ENCODE measurements at regions not wholly inside any gene's neighbourhood (a gene's known extent, or its start where the extent isn't known, plus 50 kb on each side); places are given as distances from the start of the nearest gene placed in this dataset.

- no peak overlapping the region for H3K27ac ChIP-seq (ENCODE audit: low read length)
- H3K4me3 ChIP-seq (ENCODE audit: low read length) = no peak overlapping the region
- H3K4me1 ChIP-seq (ENCODE audit: control insufficient read depth, insufficient read depth, low read length) = no peaks in the 10 kb centered on the region
- no peaks in the 10 kb centered on the region for H3K36me3 ChIP-seq (ENCODE audit: control insufficient read depth, insufficient read depth, low read length)
- no peaks in the 10 kb centered on the region for H3K9me3 ChIP-seq (ENCODE audit: control insufficient read depth, insufficient read depth, low read length)
- DNase-seq (ENCODE audit: low read depth, low spot score) = no peak
- no CpG with 5 or more reads among the region's 7 CpGs for WGBS (ENCODE audit: insufficient coverage, insufficient read length)
- no peaks in the 10 kb centered on the region for H3K27me3 ChIP-seq (ENCODE audit: control insufficient read depth, insufficient read depth, low read length)
Measured at GRCh38 chr20:43255877-43256276, 66.2 kb upstream of the PTPRT start.

- Histone ChIP-seq H3K9me3 (ENCODE audit: control insufficient read depth, insufficient read depth, low read length) (no peaks in the 10 kb centered on the region), H3K36me3 (ENCODE audit: control insufficient read depth, insufficient read depth, low read length) (no peaks in the 10 kb centered on the region), H3K27ac (ENCODE audit: low read length) (no peak overlapping the region), H3K4me3 (ENCODE audit: low read length) (no peak overlapping the region), H3K4me1 (ENCODE audit: control insufficient read depth, insufficient read depth, low read length) (no peaks in the 10 kb centered on the region), H3K27me3 (ENCODE audit: control insufficient read depth, insufficient read depth, low read length) (no peaks in the 10 kb centered on the region)
- no peak for DNase-seq (ENCODE audit: low read depth, low spot score)
- no CpG with 5 or more reads among the region's 4 CpGs for WGBS (ENCODE audit: insufficient coverage, insufficient read length)
Measured at GRCh38 chr20:43252761-43253160, 63.1 kb upstream of the PTPRT start.

- DNase-seq (ENCODE audit: low read depth, low spot score) = no peak
- no peaks in the 10 kb centered on the region for H3K9me3 ChIP-seq (ENCODE audit: control insufficient read depth, insufficient read depth, low read length)
- H3K27me3 ChIP-seq (ENCODE audit: control insufficient read depth, insufficient read depth, low read length) = no peaks in the 10 kb centered on the region
- no peaks in the 10 kb centered on the region for H3K36me3 ChIP-seq (ENCODE audit: control insufficient read depth, insufficient read depth, low read length)
- no CpG with 5 or more reads among the region's 2 CpGs for WGBS (ENCODE audit: insufficient coverage, insufficient read length)
- no peaks in the 10 kb centered on the region for H3K4me1 ChIP-seq (ENCODE audit: control insufficient read depth, insufficient read depth, low read length)
- no peak overlapping the region for H3K4me3 ChIP-seq (ENCODE audit: low read length)
- no peak overlapping the region for H3K27ac ChIP-seq (ENCODE audit: low read length)
Measured at GRCh38 chr20:43248341-43248740, 58.6 kb upstream of the PTPRT start.

- no peak overlapping the region for H3K4me3 ChIP-seq (ENCODE audit: low read length)
- no peak for DNase-seq (ENCODE audit: low read depth, low spot score)
- peaks cover 2% of the 10 kb centered on the region; the same call in 1 of the 2 replicates for H3K4me1 ChIP-seq (ENCODE audit: control insufficient read depth, insufficient read depth, low read length)
- H3K27ac ChIP-seq (ENCODE audit: low read length) = no peak overlapping the region
- H3K36me3 ChIP-seq (ENCODE audit: control insufficient read depth, insufficient read depth, low read length) = no peaks in the 10 kb centered on the region
- WGBS (ENCODE audit: insufficient coverage, insufficient read length) = no CpG with 5 or more reads among the region's 3 CpGs
- no peaks in the 10 kb centered on the region for H3K9me3 ChIP-seq (ENCODE audit: control insufficient read depth, insufficient read depth, low read length)
- H3K27me3 ChIP-seq (ENCODE audit: control insufficient read depth, insufficient read depth, low read length) = no peaks in the 10 kb centered on the region
Measured at GRCh38 chr20:43247361-43247760, 57.7 kb upstream of the PTPRT start.

- no CpG with 5 or more reads among the region's 5 CpGs for WGBS (ENCODE audit: insufficient coverage, insufficient read length)
- Histone ChIP-seq H3K27me3 (ENCODE audit: control insufficient read depth, insufficient read depth, low read length) (no peaks in the 10 kb centered on the region), H3K4me1 (ENCODE audit: control insufficient read depth, insufficient read depth, low read length) (peaks cover 2% of the 10 kb centered on the region; the same call in 1 of the 2 replicates), H3K9me3 (ENCODE audit: control insufficient read depth, insufficient read depth, low read length) (no peaks in the 10 kb centered on the region), H3K36me3 (ENCODE audit: control insufficient read depth, insufficient read depth, low read length) (no peaks in the 10 kb centered on the region), H3K27ac (ENCODE audit: low read length) (no peak overlapping the region), H3K4me3 (ENCODE audit: low read length) (no peak overlapping the region)
- DNase-seq (ENCODE audit: low read depth, low spot score) = no peak
Measured at GRCh38 chr20:43244647-43245046, 54.9 kb upstream of the PTPRT start.

- H3K4me1 ChIP-seq (ENCODE audit: control insufficient read depth, insufficient read depth, low read length) = peaks cover 2% of the 10 kb centered on the region; the same call in 1 of the 2 replicates
- no peaks in the 10 kb centered on the region for H3K36me3 ChIP-seq (ENCODE audit: control insufficient read depth, insufficient read depth, low read length)
- H3K4me3 ChIP-seq (ENCODE audit: low read length) = no peak overlapping the region
- no peaks in the 10 kb centered on the region for H3K27me3 ChIP-seq (ENCODE audit: control insufficient read depth, insufficient read depth, low read length)
- no peak for DNase-seq (ENCODE audit: low read depth, low spot score)
- no peaks in the 10 kb centered on the region for H3K9me3 ChIP-seq (ENCODE audit: control insufficient read depth, insufficient read depth, low read length)
- WGBS (ENCODE audit: insufficient coverage, insufficient read length) = no CpG with 5 or more reads among the region's 7 CpGs
- no peak overlapping the region for H3K27ac ChIP-seq (ENCODE audit: low read length)
Measured at GRCh38 chr20:43243672-43244269, 54.1 kb upstream of the PTPRT start.

- Histone ChIP-seq H3K4me3 (ENCODE audit: low read length) (no peak overlapping the region), H3K27me3 (ENCODE audit: control insufficient read depth, insufficient read depth, low read length) (no peaks in the 10 kb centered on the region), H3K27ac (ENCODE audit: low read length) (no peak overlapping the region), H3K4me1 (ENCODE audit: control insufficient read depth, insufficient read depth, low read length) (peaks cover 2% of the 10 kb centered on the region; the same call in 1 of the 2 replicates), H3K36me3 (ENCODE audit: control insufficient read depth, insufficient read depth, low read length) (no peaks in the 10 kb centered on the region), H3K9me3 (ENCODE audit: control insufficient read depth, insufficient read depth, low read length) (no peaks in the 10 kb centered on the region)
- no CpG with 5 or more reads among the region's 3 CpGs for WGBS (ENCODE audit: insufficient coverage, insufficient read length)
- no peak for DNase-seq (ENCODE audit: low read depth, low spot score)
Measured at GRCh38 chr20:43241057-43241702, 51.5 kb upstream of the PTPRT start.

All from iPS DF 6.9 (cell line).